PC-9 (cell line): ENCODE measurements at regions not wholly inside any gene's neighbourhood (a gene's known extent, or its start where the extent isn't known, plus 50 kb on each side); places are given as distances from the start of the nearest gene placed in this dataset.

Experiments used
- CTCF ChIP-seq: fragments of 200-600 bp; sonication (generic); conservative IDR thresholded peaks from 2 replicates; pipeline ENCODE4 v1.6.1; 2017; ENCODE audit warnings: mixed run types, antibody characterized with exemption, mild to moderate bottlenecking, moderate library complexity
- EZH2 ChIP-seq: fragments of 200-600 bp; sonication (generic); IDR thresholded peaks from 2 replicates; pipeline ENCODE4 v1.8.0; 2017; ENCODE audit warnings: antibody characterized with exemption, low read depth

- TF ChIP-seq CTCF: no peak
- TF ChIP-seq EZH2: no peak
Measured at GRCh38 chr22:27510024-27510423, 291.5 kb downstream of the MN1 start.
